ENCODE measurements at regions not wholly inside any gene's neighbourhood (a gene's known extent, or its start where the extent isn't known, plus 50 kb on each side); places are given as distances from the start of the nearest gene placed in this dataset.
A peak's percentile ranks its signal among the peaks of the same experiment; 100 is the strongest.
"Not testable (repeated sequence)": the region's sequence is repeated elsewhere in the genome, so short reads cannot be mapped to it uniquely, and the experiment has no call there.

- DNase-seq = peak; percentile 62
Measured at GRCh38 chr18:10121786-10122515, 208.1 kb downstream of the VAPA start.

GRCh38 chr18:10122988-10123950 is 209.5 kb downstream of the VAPA start:
- DNase-seq = no peak

GRCh38 chr18:10124071-10124470 is 210.3 kb downstream of the VAPA start:
- no peak for DNase-seq

- DNase-seq = no peak
Measured at GRCh38 chr18:10124557-10124956, 210.7 kb downstream of the VAPA start.

- DNase-seq = no peak
Measured at GRCh38 chr18:10124967-10125366, 211.2 kb downstream of the VAPA start.

GRCh38 chr18:10127729-10128128 is 213.9 kb downstream of the VAPA start:
- DNase-seq = no peak

- no peak for DNase-seq
Measured at GRCh38 chr18:10128921-10129501, 215.2 kb downstream of the VAPA start.

- DNase-seq = no peak
Measured at GRCh38 chr18:10130606-10131005, 216.8 kb downstream of the VAPA start.

- no peak for DNase-seq
Measured at GRCh38 chr18:10131081-10131459, 217.3 kb downstream of the VAPA start.

GRCh38 chr18:10131460-10132395 is 217.9 kb downstream of the VAPA start:
- DNase-seq = peak; percentile 64

GRCh38 chr18:10133516-10133915 is 219.7 kb downstream of the VAPA start:
- no peak for DNase-seq

- no peak for DNase-seq
Measured at GRCh38 chr18:10134204-10134603, 220.4 kb downstream of the VAPA start.

- DNase-seq = not testable (repeated sequence)
Measured at GRCh38 chr18:10134749-10135148, 220.9 kb downstream of the VAPA start.

- DNase-seq = no peak
Measured at GRCh38 chr18:10135302-10135926, 221.6 kb downstream of the VAPA start.

GRCh38 chr18:10138719-10139118 is 224.9 kb downstream of the VAPA start:
- no peak for DNase-seq

- no peak for DNase-seq
Measured at GRCh38 chr18:10139783-10140410, 226.1 kb downstream of the VAPA start.

GRCh38 chr18:10140461-10141282 is 226.9 kb downstream of the VAPA start:
- no peak for DNase-seq

- no peak for DNase-seq
Measured at GRCh38 chr18:10141559-10141958, 227.7 kb downstream of the VAPA start.

GRCh38 chr18:10142056-10142455 is 228.2 kb downstream of the VAPA start:
- DNase-seq = no peak

- peak; percentile 62 for DNase-seq
Measured at GRCh38 chr18:10142496-10143160, 228.8 kb downstream of the VAPA start.

Measured in right hindlimb (tissue), 1 donor.